K562 (cell line): ENCODE measurements at regions not wholly inside any gene's neighbourhood (a gene's known extent, or its start where the extent isn't known, plus 50 kb on each side); places are given as distances from the start of the nearest gene placed in this dataset.

Experiments used
- BRD4 ChIP-seq: fragments of 200-600 bp; sonication (generic); IDR thresholded peaks from 2 replicates; pipeline ENCODE4 v1.6.1; 2017; ENCODE audit warnings: inconsistent platforms
- ELF4 ChIP-seq: fragments of 450-650 bp; formaldehyde crosslinking; IDR thresholded peaks from 2 replicates; pipeline ENCODE4 v1.4.0; 2022; ENCODE audit warnings: missing genetic modification characterization
- HCFC1 ChIP-seq: IDR thresholded peaks from 2 replicates; pipeline ENCODE4 v1.6.1; 2012; ENCODE audit warnings: low read depth, low read length, improper control_type of control experiment
- HMGN3 ChIP-seq: IDR thresholded peaks from 2 replicates; pipeline ENCODE4 v1.6.1; 2011; ENCODE audit warnings: borderline replicate concordance, low read depth, mild to moderate bottlenecking, mixed read lengths, low read length; ENCODE audit not compliant: insufficient read length; ENCODE audit errors: extremely low read depth
- MTA2 ChIP-seq: fragments of 450-650 bp; IDR thresholded peaks from 2 replicates; pipeline ENCODE4 v1.6.1; 2016; ENCODE audit warnings: low read depth
- TFE3 ChIP-seq: fragments of 450-650 bp; formaldehyde crosslinking; IDR thresholded peaks from 2 replicates; pipeline ENCODE4 v1.4.0; 2020; ENCODE audit warnings: mild to moderate bottlenecking, mixed read lengths
- ZBTB1 ChIP-seq: sonication (generic); formaldehyde crosslinking; IDR thresholded peaks from 2 replicates; pipeline ENCODE4 v1.8.1; 2023; ENCODE audit warnings: missing genetic modification reagents, low read depth, mild to moderate bottlenecking, borderline replicate concordance
- ZFP1 ChIP-seq: fragments of 450-650 bp; formaldehyde crosslinking; IDR thresholded peaks from 2 replicates; pipeline ENCODE4 v1.4.0; 2020; ENCODE audit warnings: mild to moderate bottlenecking, mixed read lengths
- ZFP30 ChIP-seq: fragments of 250-450 bp; sonication (Bioruptor Pico); IDR thresholded peaks from 2 replicates; pipeline ENCODE4 v1.8.0; 2022; ENCODE audit warnings: moderate library complexity, mild to moderate bottlenecking, inconsistent platforms, borderline replicate concordance
- ZNF436 ChIP-seq: fragments of 250-450, 450-650 bp; sonication (Bioruptor Pico); formaldehyde crosslinking; IDR thresholded peaks from 2 replicates; pipeline ENCODE4 v1.7.0; 2020; ENCODE audit warnings: mild to moderate bottlenecking
- ZNF584 ChIP-seq: fragments of 200-800 bp; sonication (Bioruptor generic); IDR thresholded peaks from 2 replicates; pipeline ENCODE4 v1.6.1; 2016; ENCODE audit warnings: low read depth, mild to moderate bottlenecking, missing genetic modification characterization, missing compliant biosample characterization
- ZNF740 ChIP-seq, 3 experiments: fragments of 200-800 bp in 1 of 3; sonication (Bioruptor generic) in 1 of 3; sonication (generic) in 1 of 3; formaldehyde crosslinking in 1 of 3; IDR thresholded peaks; 2 replicates each; pipeline versions ENCODE4 v1.6.1 to v1.8.0; 2016 to 2022; ENCODE audit warnings: mild to moderate bottlenecking in 2 of 3, missing compliant biosample characterization in 2 of 3, missing genetic modification characterization in 2 of 3, missing genetic modification reagents in 1 of 3
- ZSCAN29 ChIP-seq: fragments of 450-650 bp; IDR thresholded peaks from 2 replicates; pipeline ENCODE4 v1.6.1; 2017

- TF ChIP-seq ZNF436 (CRISPR knock-in tag) (no peak), HCFC1 (no peak), ZSCAN29 (no peak), ZNF740 (CRISPR knock-in tag; IDR thresholded peaks at IDR 0.05) (no peak), ZNF740 (tag; IDR thresholded peaks at IDR 0.05) (no peak), MTA2 (no peak), ZFP1 (CRISPR knock-in tag) (no peak), ZBTB1 (no peak), HMGN3 (no peak), ZNF584 (CRISPR knock-in tag) (no peak), ZFP30 (CRISPR knock-in tag) (no peak), BRD4 (no peak), TFE3 (CRISPR knock-in tag) (no peak), ELF4 (CRISPR knock-in tag) (no peak)
Observed at GRCh38 chr17:33939959-33940358, 315.1 kb upstream of the CCL2 start (continued).
